UCSD-AML1 (cell line): ENCODE measurements at regions not wholly inside any gene's neighbourhood (a gene's known extent, or its start where the extent isn't known, plus 50 kb on each side); places are given as distances from the start of the nearest gene placed in this dataset.
A peak's percentile ranks its signal among the peaks of the same experiment; 100 is the strongest.

Source experiments
- DNase-seq: peaks from one replicate; lab custom pipeline; 2025; ENCODE audit not compliant: unreplicated experiment; lab: John Stamatoyannopoulos, UW

DNA sequence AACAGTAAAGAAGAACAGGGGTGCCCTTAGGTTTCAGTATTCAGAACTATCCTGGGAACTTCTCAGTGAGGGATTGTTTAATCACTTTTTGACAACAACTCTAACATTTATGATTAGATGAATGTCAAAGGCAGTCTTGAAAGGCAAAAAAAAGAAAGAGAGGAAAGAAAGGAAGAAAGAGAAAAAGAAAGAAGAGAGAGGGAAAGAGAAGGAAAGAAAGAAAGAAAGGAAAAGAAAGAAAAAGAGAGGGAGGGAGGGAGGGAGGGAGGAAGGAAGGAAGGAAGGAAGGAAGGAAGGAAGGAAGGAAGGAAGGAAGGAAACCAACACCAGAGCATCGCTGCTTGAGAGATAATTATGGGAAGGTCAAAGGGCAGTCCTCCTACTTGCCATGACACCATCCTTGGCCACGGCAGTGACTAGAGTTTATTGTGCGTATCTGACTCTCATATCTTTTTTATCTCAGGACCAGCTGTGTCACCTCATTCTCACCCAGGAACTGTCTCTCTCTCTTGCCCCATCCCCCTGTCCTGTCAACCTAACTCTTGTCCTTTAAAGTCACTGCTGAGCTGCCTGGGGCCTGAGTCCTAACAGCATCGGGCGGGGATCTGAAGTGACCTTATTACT, 96.8 kb upstream of the ATXN1 start:
- no peak for DNase-seq

DNA sequence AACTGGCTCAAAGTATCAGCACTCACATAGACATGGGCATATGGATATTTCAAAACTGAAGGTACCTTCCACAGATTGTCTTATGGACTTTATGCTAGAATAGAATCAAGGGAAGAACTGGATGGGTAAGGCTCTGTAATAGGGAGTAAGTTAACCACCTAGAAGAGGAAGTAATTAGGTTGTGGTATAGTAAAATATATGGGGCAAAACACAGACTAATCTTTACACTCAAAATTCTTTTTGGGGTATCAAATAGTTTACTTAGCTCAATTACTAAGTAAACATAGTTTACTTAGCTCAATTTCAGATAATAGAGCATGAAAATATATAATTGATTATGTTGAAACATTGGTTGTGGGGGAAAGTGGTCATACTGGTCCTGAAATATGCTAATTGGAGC, 94.2 kb upstream of the ATXN1 start:
- DNase-seq: no peak

DNA sequence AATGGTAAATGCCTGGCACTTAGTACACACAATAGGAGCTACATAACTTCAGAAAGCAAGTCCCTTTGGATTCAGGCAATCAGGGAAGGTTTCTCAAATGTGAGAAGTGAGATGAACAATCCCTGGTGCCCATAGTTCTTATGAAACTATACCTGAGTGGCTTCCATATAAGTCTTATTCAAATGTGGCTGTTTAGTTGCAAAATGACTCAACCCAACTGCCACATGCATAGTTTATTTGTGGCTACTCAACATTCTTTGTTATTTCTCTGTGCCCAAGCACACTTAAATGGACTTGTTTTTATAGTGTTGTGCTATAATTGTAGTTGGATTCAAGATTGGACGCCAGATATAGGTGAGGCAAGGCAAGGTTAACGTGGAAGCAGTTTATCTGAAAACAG, 93.7 kb upstream of the ATXN1 start:
- DNase-seq: no peak

DNA sequence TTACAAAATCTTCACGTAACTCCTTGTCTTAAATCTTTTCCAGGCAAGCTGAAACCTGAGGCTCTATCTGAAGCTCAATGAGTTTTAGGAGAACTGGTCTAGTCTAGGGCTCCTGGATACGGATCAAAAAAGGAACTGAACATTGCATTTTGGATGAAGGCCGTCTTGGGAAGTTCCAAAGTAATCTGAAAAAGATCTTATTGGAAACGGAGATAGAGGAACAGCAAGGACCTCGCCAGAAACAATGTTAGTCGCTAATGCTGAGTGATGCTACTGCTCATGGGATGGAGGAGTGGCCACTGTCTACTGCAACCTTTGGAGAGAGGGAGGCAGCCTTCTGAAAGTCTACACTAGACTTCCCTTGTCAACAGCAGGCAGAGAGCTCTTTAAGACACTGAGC, 91.4 kb upstream of the ATXN1 start:
- no peak for DNase-seq

DNA sequence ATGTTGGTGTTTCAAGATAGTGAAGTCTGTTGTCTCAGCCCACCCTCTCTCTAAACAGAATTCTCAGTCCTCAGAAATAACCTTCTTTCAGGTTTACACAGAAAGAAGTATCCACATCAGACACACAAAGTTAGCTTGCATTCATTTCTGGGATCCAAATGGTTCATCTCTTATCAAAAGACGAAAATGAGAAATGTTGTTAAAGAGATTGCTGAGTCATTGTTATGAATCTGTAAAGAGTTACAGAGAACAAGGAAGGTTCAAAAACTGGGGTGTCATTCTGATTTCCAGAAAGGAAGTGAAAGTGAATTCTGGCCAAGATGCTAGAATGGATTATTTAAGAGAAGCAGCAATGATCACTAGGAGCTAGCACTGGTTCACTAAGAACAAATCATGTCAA, 90.5 kb upstream of the ATXN1 start:
- DNase-seq: no peak

DNA sequence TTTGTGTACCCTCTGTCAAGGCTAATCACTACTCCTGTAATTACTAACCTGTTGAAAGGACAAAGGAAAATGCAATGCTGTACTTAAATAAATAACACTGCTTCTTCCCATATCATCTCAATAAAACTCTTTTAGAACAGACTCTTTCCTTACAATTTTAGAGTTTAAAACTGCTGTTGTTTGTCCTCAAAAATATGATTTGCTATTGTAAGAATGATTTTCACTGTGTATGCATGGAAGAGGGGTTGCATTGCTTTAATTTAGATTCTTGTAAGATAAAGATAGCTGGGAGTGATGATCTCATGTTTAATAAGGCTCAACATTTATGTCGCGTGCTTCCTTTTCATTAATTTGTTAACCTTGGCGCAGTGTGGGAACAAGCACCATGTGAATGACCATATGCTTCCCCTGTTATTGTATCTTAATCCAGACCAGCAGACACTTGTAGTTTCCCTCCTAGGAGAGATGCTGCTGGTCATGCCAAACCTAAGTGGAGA, 89.8 kb upstream of the ATXN1 start:
- no peak for DNase-seq

GRCh38 chr6:16850681-16851026, 89.4 kb upstream of the ATXN1 start:
- no peak for DNase-seq

DNA sequence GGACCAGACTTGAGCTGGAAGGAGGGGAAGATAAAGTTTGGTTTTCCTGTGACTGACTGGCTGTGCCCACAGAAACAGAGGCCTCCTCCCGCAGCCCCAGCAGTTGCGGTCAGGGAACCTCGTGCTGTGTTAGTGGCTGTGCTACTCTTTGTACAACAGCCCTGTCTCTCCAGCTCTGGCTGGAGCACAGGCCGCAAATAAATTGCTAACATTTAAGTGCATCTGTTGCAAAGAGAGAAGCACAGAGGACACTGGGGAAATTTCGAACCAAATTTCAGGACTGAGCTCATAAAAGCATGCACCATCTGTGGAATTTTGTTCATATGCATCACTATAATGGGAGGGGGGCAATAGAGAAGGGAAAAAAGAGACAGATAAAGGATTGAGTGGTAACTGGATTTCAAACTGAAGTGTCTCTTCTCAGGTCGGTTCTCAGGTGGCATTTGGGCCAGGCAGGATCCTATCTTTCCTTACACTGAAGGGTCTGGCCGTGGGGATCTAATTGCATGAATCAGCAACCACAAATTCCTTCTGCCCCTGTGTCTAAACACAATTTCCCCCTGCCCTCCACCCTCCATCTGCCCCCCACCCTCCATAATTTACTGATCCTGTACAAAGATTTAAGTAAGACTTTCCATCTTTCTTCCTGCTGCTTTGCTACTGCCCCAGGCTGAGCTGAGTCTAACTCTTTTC, 88.9 kb upstream of the ATXN1 start:
- DNase-seq: peak; percentile 47

DNA sequence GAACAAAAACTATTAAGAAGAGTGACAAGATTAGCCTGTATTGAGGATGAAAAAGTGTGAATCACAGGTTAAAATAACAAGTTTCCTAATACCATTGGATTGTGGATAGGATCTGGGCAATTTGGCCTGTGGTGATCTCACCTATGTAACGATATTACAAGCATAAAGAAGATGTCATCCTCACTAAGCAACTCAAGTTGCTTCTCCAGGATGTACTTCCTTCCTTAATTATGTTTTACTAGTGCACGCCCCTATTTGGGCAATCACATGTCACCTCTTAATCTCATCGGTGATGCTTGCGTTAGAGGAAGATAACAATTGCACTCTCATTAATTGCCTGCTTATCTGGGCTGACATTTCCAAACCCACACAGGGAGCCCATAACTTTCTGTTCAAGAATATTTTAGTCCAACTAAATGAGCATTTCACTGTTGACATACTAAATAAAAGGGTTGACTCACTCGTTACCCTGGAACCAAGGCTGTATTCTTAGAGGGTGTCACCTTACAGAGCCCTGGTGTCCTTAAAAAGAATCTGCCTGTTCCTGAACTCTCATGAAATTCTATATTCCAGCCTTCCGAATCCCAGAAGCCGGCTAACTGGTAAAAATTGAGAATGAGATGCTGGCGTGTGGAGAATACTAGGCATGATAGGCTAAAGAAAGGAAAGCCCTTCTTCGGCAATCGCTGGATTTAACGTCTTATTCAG, 88.2 kb upstream of the ATXN1 start:
- no peak for DNase-seq

GRCh38 chr6:16846399-16846778, 85.1 kb upstream of the ATXN1 start:
- DNase-seq: no peak

DNA sequence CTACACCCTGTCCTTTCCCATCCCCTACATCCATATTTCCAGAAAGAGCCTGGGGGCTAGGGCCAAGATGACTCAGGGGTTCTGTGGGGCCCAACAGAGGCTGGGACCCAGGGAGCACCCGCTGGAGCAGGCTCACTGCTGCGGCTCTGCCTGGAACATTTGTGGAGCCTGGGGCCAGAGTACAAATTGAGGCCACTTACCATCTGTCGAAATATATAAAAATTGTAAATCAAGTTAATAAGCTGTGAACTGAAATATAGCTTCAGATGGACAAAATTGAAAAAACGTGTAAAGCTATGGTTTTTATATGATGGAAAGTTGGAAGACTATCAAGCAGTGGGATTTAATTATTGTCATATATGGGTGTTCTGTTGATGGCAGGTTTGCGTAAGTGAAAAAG, 82.9 kb upstream of the ATXN1 start:
- DNase-seq: no peak

DNA sequence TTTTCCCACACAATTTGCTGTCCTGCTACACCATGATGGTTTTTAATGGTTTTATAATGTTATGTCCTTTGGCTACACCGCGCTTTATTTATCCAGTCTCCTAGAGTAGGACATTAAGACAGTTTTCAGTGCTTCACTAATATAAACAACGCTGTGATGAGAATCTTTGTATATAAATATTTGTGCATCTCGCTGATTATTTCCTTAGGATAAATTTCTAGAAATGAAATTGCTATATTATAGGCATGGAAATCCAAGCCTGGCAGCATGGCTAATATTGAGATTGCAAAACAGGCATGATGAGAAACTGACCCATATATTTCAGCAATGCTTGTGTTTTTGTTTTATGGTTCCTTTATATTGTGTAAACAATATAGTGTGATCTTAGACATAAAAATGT, 81.4 kb upstream of the ATXN1 start:
- no peak for DNase-seq

DNA sequence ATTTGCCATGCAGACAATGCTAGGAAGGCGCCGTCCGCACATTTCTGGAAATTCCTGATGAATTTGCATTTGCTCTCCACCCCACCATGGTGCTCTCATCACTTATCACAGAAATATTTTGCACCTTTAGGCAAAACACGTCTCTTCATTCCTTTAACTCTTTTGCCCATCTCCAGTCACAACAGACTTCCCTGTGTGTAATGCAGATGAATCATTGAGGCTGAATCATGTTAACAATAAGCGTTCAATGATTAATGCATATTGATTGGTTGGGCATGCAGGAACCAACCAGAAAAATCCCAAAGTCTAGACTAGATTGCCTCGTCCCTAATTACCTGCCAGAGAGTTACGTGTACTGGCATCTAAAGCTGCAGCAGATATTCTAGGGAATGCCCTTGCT, 80.0 kb upstream of the ATXN1 start:
- no peak for DNase-seq

GRCh38 chr6:16840725-16841124, 79.5 kb upstream of the ATXN1 start:
- DNase-seq: no peak

GRCh38 chr6:16840291-16840690, 79.0 kb upstream of the ATXN1 start:
- no peak for DNase-seq

DNA sequence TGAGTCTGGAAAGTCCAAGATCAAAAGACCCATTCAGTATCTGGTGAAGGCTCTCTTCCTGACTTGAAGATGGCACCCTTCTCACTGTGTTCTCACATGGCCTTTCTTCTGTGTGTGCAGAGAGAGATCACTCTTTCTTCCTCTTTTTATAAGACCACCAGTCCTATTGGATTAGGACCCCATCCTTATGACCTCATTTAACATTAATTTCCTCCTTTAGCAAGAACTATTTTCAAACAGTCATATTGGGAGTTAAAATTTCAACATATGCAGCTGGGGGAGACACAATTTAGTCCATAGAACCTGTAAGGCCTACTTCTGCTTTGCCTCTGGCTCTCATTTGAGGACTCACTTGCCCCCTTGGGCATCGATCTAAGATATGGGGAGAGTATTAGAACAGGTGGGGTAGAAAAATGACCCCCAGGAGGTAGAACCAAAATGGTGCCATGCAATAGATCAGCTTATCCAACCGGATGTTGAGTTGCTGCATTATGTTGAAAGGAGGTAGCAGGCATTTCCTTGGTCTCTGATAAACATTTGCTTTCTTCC, 78.4 kb upstream of the ATXN1 start:
- no peak for DNase-seq

GRCh38 chr6:16837217-16837972, 76.1 kb upstream of the ATXN1 start:
- no peak for DNase-seq

- no peak for DNase-seq
Observed at GRCh38 chr6:16836144-16836981, 75.1 kb upstream of the ATXN1 start.

GRCh38 chr6:16834242-16834641, 73.0 kb upstream of the ATXN1 start:
- no peak for DNase-seq

- DNase-seq: no peak
Observed at GRCh38 chr6:16832721-16833120, 71.5 kb upstream of the ATXN1 start.
